Tibial artery (tissue), 4 donors: ENCODE measurements at regions not wholly inside any gene's neighbourhood (a gene's known extent, or its start where the extent isn't known, plus 50 kb on each side); places are given as distances from the start of the nearest gene placed in this dataset.

Source experiments
- DNase-seq, 2 donors: peaks; one replicate each; pipeline ENCODE4 v3.0.0-alpha.2; 2019
- H3K27ac ChIP-seq, 2 donors: fragments of 200-600 bp; sonication (generic) in 1 of 2; 1 replicate in 1 of 2; 2 replicates in 1 of 2; pipeline ENCODE4 v1.5.1; 2018 to 2019; ENCODE audit warnings: mild to moderate bottlenecking in 1 of 2
- H3K27me3 ChIP-seq, 2 donors: fragments of 200-600 bp; sonication (generic) in 1 of 2; one replicate each; pipeline versions ENCODE4 v1.5.1 to v1.6.0; 2016 to 2019
- H3K36me3 ChIP-seq, 3 donors: fragments of 200-600 bp; sonication (generic) in 2 of 3; one replicate each; pipeline ENCODE4 v1.5.1; 2016 to 2019; ENCODE audit warnings: mild to moderate bottlenecking in 2 of 3
- H3K4me1 ChIP-seq, 4 donors: fragments of 200-600 bp; sonication (generic) in 2 of 4; 1 replicate in 3 of 4; 2 replicates in 1 of 4; pipeline ENCODE4 v1.5.1; 2016 to 2019
- H3K4me3 ChIP-seq, 2 donors: fragments of 200-600 bp; sonication (generic) in 1 of 2; 1 replicate in 1 of 2; 2 replicates in 1 of 2; pipeline ENCODE4 v1.5.1; 2018 to 2019; ENCODE audit warnings: mild to moderate bottlenecking in 2 of 2
- H3K9me3 ChIP-seq, 3 donors: fragments of 200-600 bp; sonication (generic) in 1 of 3; one replicate each; pipeline ENCODE4 v1.5.1; 2016 to 2019
- CTCF ChIP-seq, 2 experiments: fragments of 200-600 bp in 1 of 2; fragments of 450-650 bp in 1 of 2; IDR thresholded peaks; one replicate each; pipeline ENCODE4 v1.5.1; 2017 to 2019; ENCODE audit warnings: antibody characterized with exemption in 2 of 2, mild to moderate bottlenecking in 1 of 2, moderate library complexity in 1 of 2
- intact Hi-C: fragments of 100-400 bp; cut with DNase I; formaldehyde crosslinking; loops from one replicate; pipeline ENCODE4 v1.15.0; 2023; ENCODE audit warnings: low total_unique reads

GRCh38 chr10:111231779-111232178 is 154.9 kb downstream of the ADRA2A start:
- DNase-seq: no peak
- intact Hi-C loops: no loop called here
- no peak overlapping the region for H3K4me3 ChIP-seq

GRCh38 chr10:111233439-111233838 is 156.6 kb downstream of the ADRA2A start:
- Histone ChIP-seq H3K27ac (no peak overlapping the region), H3K4me1 (no peaks in the 10 kb centered on the region), H3K9me3 (no peaks in the 10 kb centered on the region), H3K4me3 (no peak overlapping the region), H3K27me3 (no peaks in the 10 kb centered on the region), H3K36me3 (no peaks in the 10 kb centered on the region)
- TF ChIP-seq CTCF (IDR thresholded peaks at IDR 0.05): no peak
- DNase-seq: no peak
- intact Hi-C loops: no loop called here

More at GRCh38 chr10:111231779-111232178, 154.9 kb downstream of the ADRA2A start:
- H3K4me1 ChIP-seq: no peaks in the 10 kb centered on the region
- no peak for TF ChIP-seq CTCF (IDR thresholded peaks at IDR 0.05)
- no peaks in the 10 kb centered on the region for H3K9me3 ChIP-seq
- H3K27ac ChIP-seq: no peak overlapping the region
- no peaks in the 10 kb centered on the region for H3K36me3 ChIP-seq
- H3K27me3 ChIP-seq: no peaks in the 10 kb centered on the region

- no peaks in the 10 kb centered on the region for H3K9me3 ChIP-seq
- no peaks in the 10 kb centered on the region for H3K27me3 ChIP-seq
- intact Hi-C loops: no loop called here
- no peak for DNase-seq
- no peak overlapping the region for H3K27ac ChIP-seq
- H3K4me3 ChIP-seq: no peak overlapping the region
- H3K4me1 ChIP-seq: no peaks in the 10 kb centered on the region
- no peak for TF ChIP-seq CTCF (IDR thresholded peaks at IDR 0.05)
- H3K36me3 ChIP-seq: no peaks in the 10 kb centered on the region
Measured at GRCh38 chr10:111234234-111234913, 157.5 kb downstream of the ADRA2A start.

- H3K27me3 ChIP-seq: no peaks in the 10 kb centered on the region
- no peaks in the 10 kb centered on the region for H3K4me1 ChIP-seq
- intact Hi-C loops: no loop called here
- TF ChIP-seq CTCF (IDR thresholded peaks at IDR 0.05): no peak
- H3K9me3 ChIP-seq: no peaks in the 10 kb centered on the region
- H3K36me3 ChIP-seq: no peaks in the 10 kb centered on the region
- no peak for DNase-seq
- H3K4me3 ChIP-seq: no peak overlapping the region
- no peak overlapping the region for H3K27ac ChIP-seq
Measured at GRCh38 chr10:111234914-111235302, 158.1 kb downstream of the ADRA2A start.

- no peak for TF ChIP-seq CTCF (IDR thresholded peaks at IDR 0.05)
- Histone ChIP-seq H3K27me3 (no peaks in the 10 kb centered on the region), H3K27ac (no peak overlapping the region), H3K9me3 (no peaks in the 10 kb centered on the region), H3K36me3 (no peaks in the 10 kb centered on the region), H3K4me1 (no peaks in the 10 kb centered on the region), H3K4me3 (no peak overlapping the region)
- DNase-seq: no peak
- intact Hi-C loops: no loop called here
Measured at GRCh38 chr10:111240348-111240747, 163.5 kb downstream of the ADRA2A start.

- no peak for DNase-seq
- H3K4me1 ChIP-seq: no peaks in the 10 kb centered on the region
- no peak overlapping the region for H3K27ac ChIP-seq
- H3K36me3 ChIP-seq: no peaks in the 10 kb centered on the region
- no peaks in the 10 kb centered on the region for H3K9me3 ChIP-seq
- TF ChIP-seq CTCF (IDR thresholded peaks at IDR 0.05): no peak
- intact Hi-C loops: no loop called here
- peaks cover 0 to 5% of the 10 kb centered on the region in 2 donors for H3K27me3 ChIP-seq
- H3K4me3 ChIP-seq: no peak overlapping the region
Measured at GRCh38 chr10:111243126-111243525, 166.3 kb downstream of the ADRA2A start.
